Esophagus squamous epithelium (tissue), 5 donors: ENCODE measurements at regions not wholly inside any gene's neighbourhood (a gene's known extent, or its start where the extent isn't known, plus 50 kb on each side); places are given as distances from the start of the nearest gene placed in this dataset.

ENCODE experiments used
- DNase-seq: peaks from one replicate; lab custom pipeline; 2025; lab: John Stamatoyannopoulos, UW
- H3K27ac ChIP-seq, 4 donors: fragments of 200-600 bp; sonication (generic); one replicate each; pipeline ENCODE4 v1.5.1; 2016 to 2019; ENCODE audit warnings: mild to moderate bottlenecking in 1 of 4
- H3K27me3 ChIP-seq, 4 donors: fragments of 200-600 bp; sonication (generic); 1 replicate in 3 of 4; 2 replicates in 1 of 4; pipeline versions ENCODE4 v1.5.1 to v1.6.0; 2017 to 2021; ENCODE audit warnings: antibody characterized with exemption in 1 of 4
- H3K36me3 ChIP-seq, 3 donors: fragments of 200-600 bp; sonication (generic); one replicate each; pipeline ENCODE4 v1.5.1; 2016 to 2019
- H3K4me1 ChIP-seq, 3 donors: fragments of 200-600 bp; sonication (generic); one replicate each; pipeline ENCODE4 v1.5.1; 2017 to 2019
- H3K4me3 ChIP-seq, 4 donors: fragments of 200-600 bp; sonication (generic); 1 replicate in 3 of 4; 2 replicates in 1 of 4; pipeline ENCODE4 v1.5.1; 2016 to 2019; ENCODE audit warnings: mild to moderate bottlenecking in 2 of 4, moderate library complexity in 1 of 4
- H3K9me3 ChIP-seq, 3 donors: fragments of 200-600 bp; sonication (generic); one replicate each; pipeline ENCODE4 v1.5.1; 2016 to 2019
- POLR2A ChIP-seq, 4 donors: fragments of 450-650 bp; IDR thresholded peaks; one replicate each; pipeline ENCODE4 v1.6.1; 2017; ENCODE audit warnings: antibody characterized with exemption in 4 of 4, mild to moderate bottlenecking in 4 of 4, moderate library complexity in 3 of 4
- WGBS, 2 donors: methylation state at CpG; one replicate each; pipeline ENCODE4 v1.1.5; 2018; 5-methylcytosine and 5-hydroxymethylcytosine counted together
- intact Hi-C: fragments of 100-400 bp; cut with DNase I; formaldehyde crosslinking; loops from one replicate; pipeline ENCODE4 v1.15.0; 2022
- TF ChIP-seq, protein P1 (sequence below), 6 experiments: fragments of 450-650 bp in 4 of 6; fragments of 200-600 bp in 2 of 6; sonication (generic) in 2 of 6; IDR thresholded peaks; one replicate each; pipeline ENCODE4 v1.5.1; 2016 to 2019; ENCODE audit warnings: antibody characterized with exemption in 6 of 6, mild to moderate bottlenecking in 4 of 6, moderate library complexity in 4 of 6
- donor health status: DM: yes; HTN: yes; CAD: no.

- intact Hi-C loops: no loop called here
- no peaks in the 10 kb centered on the region for H3K36me3 ChIP-seq
- TF ChIP-seq POLR2A (IDR thresholded peaks at IDR 0.05): no peak
- TF ChIP-seq, protein P1, sequence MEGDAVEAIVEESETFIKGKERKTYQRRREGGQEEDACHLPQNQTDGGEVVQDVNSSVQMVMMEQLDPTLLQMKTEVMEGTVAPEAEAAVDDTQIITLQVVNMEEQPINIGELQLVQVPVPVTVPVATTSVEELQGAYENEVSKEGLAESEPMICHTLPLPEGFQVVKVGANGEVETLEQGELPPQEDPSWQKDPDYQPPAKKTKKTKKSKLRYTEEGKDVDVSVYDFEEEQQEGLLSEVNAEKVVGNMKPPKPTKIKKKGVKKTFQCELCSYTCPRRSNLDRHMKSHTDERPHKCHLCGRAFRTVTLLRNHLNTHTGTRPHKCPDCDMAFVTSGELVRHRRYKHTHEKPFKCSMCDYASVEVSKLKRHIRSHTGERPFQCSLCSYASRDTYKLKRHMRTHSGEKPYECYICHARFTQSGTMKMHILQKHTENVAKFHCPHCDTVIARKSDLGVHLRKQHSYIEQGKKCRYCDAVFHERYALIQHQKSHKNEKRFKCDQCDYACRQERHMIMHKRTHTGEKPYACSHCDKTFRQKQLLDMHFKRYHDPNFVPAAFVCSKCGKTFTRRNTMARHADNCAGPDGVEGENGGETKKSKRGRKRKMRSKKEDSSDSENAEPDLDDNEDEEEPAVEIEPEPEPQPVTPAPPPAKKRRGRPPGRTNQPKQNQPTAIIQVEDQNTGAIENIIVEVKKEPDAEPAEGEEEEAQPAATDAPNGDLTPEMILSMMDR (IDR thresholded peaks at IDR 0.05): no peak
- H3K27ac ChIP-seq: no peak overlapping the region
- H3K27me3 ChIP-seq: no peaks in the 10 kb centered on the region
- no peak overlapping the region for H3K4me3 ChIP-seq
- no peak for DNase-seq
- H3K9me3 ChIP-seq: no peaks in the 10 kb centered on the region
- H3K4me1 ChIP-seq: no peaks in the 10 kb centered on the region
- WGBS, 2 donors: 86 to 90% methylated on average over 3 of the region's 3 CpGs
Observed at GRCh38 chr20:7240490-7240889, 473.0 kb downstream of the BMP2 start.

DNA sequence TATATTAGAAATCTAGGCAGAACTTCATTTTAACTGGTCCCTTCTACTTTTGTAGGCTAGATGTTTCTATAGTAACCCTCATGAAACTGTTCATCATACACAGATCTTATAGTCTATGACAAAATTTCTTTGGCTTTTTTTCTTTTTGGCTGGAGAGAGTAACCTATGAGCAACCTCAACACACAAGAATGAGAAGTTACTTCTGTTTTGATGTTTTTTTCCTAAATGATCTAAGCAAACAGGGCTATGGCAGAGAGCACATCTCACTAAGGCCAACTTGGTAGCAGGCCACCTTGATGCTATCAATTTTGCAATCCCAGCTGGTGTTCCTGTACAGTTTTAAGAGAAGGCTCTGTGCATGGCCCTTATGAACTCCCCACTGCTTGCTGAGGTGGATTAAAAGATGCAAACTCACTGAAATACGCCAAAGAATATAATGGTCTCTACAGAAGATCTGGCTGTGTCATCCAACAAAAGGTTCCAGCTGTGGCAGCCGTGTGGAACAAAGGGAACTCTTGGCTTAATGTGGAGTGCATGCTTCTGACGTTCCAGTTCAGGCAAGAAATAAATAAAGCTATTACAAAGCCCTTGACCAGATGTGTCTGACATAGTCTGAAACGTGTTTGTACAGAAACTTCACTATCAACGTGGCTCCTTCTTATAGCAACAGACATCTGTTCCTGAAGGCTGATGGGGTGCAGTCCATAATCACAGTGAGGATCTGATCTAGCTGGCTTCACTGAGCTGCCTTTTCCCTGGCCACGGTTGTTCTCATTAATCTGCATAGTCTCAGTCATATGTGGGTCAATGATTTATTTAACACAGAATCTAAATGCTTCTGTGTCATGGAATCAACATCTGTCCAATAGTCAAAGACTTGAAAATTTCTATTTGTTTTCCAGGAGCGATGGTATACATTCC lies 481.1 kb downstream of the BMP2 start:
- 23% methylated on average over 7 of the region's 7 CpGs for WGBS, 2 donors
- Histone ChIP-seq H3K27me3 (no peaks in the 10 kb centered on the region), H3K27ac (no peak overlapping the region), H3K9me3 (no peaks in the 10 kb centered on the region), H3K4me1 (no peaks in the 10 kb centered on the region), H3K36me3 (no peaks in the 10 kb centered on the region), H3K4me3 (no peak overlapping the region)
- no peak for TF ChIP-seq POLR2A (IDR thresholded peaks at IDR 0.05)
- TF ChIP-seq, protein P1 (IDR thresholded peaks at IDR 0.05): no peak
- DNase-seq: no peak
- intact Hi-C loops: no loop called here

DNA sequence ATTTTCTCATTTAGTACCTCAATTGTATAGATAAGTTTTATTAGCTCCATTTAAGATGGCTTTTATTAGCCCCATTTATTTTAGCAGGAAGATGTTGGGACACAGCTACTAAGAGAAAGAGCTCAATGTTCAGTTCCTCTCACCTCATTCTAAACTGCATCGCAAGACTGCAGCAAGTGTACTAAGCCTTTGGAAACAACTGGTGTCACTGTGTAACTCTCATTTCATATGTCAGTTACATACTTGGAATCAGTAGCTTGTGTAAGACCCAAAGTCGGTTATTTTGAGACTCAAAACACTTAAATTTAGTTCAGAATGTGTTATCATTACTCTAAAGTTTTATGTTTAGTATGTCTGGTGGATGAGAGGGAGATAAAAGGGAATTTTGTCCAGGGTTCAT lies 482.9 kb downstream of the BMP2 start:
- no peaks in the 10 kb centered on the region for H3K4me1 ChIP-seq
- TF ChIP-seq, protein P1 (IDR thresholded peaks at IDR 0.05): no peak
- TF ChIP-seq POLR2A (IDR thresholded peaks at IDR 0.05): no peak
- no peak overlapping the region for H3K4me3 ChIP-seq
- H3K9me3 ChIP-seq: no peaks in the 10 kb centered on the region
- H3K36me3 ChIP-seq: no peaks in the 10 kb centered on the region
- no peak overlapping the region for H3K27ac ChIP-seq
- DNase-seq: no peak
- intact Hi-C loops: no loop called here
- no peaks in the 10 kb centered on the region for H3K27me3 ChIP-seq
- 60 to 85% methylated on average over 2 of the region's 2 CpGs for WGBS, 2 donors

DNA sequence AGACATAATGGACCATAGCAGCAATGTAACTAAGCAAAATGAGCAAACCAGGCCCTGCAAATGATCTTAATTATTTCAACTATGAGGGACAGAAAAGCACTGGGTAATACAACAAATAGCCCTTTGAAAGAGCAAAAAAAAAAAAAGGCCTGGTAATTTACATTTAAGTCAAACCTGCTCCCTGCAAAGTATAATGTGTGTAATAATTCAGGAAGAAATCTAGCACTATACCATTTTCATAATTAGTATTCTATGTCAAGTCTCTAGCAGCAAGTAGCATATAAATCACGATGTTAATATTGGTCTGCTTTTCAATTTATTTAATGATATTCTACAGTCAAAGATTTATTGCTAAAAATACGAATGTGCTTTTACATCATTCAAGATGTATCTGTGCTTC lies 489.6 kb downstream of the BMP2 start:
- Histone ChIP-seq H3K9me3 (no peaks in the 10 kb centered on the region), H3K36me3 (no peaks in the 10 kb centered on the region), H3K27ac (no peak overlapping the region), H3K4me3 (no peak overlapping the region), H3K27me3 (no peaks in the 10 kb centered on the region), H3K4me1 (no peaks in the 10 kb centered on the region)
- no peak for DNase-seq
- 69 to 76% methylated on average over 2 of the region's 2 CpGs for WGBS, 2 donors
- intact Hi-C loops: no loop called here
- TF ChIP-seq, protein P1 (IDR thresholded peaks at IDR 0.05): no peak
- no peak for TF ChIP-seq POLR2A (IDR thresholded peaks at IDR 0.05)

- Histone ChIP-seq H3K4me1 (no peaks in the 10 kb centered on the region), H3K27ac (no peak overlapping the region), H3K4me3 (no peak overlapping the region), H3K36me3 (no peaks in the 10 kb centered on the region), H3K27me3 (no peaks in the 10 kb centered on the region), H3K9me3 (no peaks in the 10 kb centered on the region)
- WGBS, 2 donors: 64 to 76% methylated on average over 3 of the region's 3 CpGs
- intact Hi-C loops: no loop called here
- TF ChIP-seq, protein P1 (IDR thresholded peaks at IDR 0.05): no peak
- no peak for TF ChIP-seq POLR2A (IDR thresholded peaks at IDR 0.05)
- DNase-seq: no peak
Observed at GRCh38 chr20:7257692-7258466, 490.4 kb downstream of the BMP2 start.
